ENCODE measurements at regions not wholly inside any gene's neighbourhood (a gene's known extent, or its start where the extent isn't known, plus 50 kb on each side); places are given as distances from the start of the nearest gene placed in this dataset.

GRCh38 chr5:108432024-108432423 lies 50.1 kb upstream of the FBXL17 start:
- TF ChIP-seq YY1 (IDR thresholded peaks at IDR 0.05; ENCODE audit: insufficient read depth, insufficient read length) (no peak), ZNF274 (IDR thresholded peaks at IDR 0.05; ENCODE audit: low read depth, low read length) (no peak), SUZ12 (IDR thresholded peaks at IDR 0.05; ENCODE audit: extremely low read depth, insufficient read depth, insufficient read length) (no peak)

Measured in NT2/D1 (cell line).